GM21737 (cell line): ENCODE measurements at regions not wholly inside any gene's neighbourhood (a gene's known extent, or its start where the extent isn't known, plus 50 kb on each side); places are given as distances from the start of the nearest gene placed in this dataset.
"Not testable (repeated sequence)": the region's sequence is repeated elsewhere in the genome, so short reads cannot be mapped to it uniquely, and the experiment has no call there.

Experiments used
- ATAC-seq: cut with Tn5 transposase; IDR thresholded peaks from one replicate; pipeline ENCODE4 v1.9.1; 2021; ENCODE audit warnings: mild to moderate bottlenecking, moderate library complexity; ENCODE audit not compliant: unreplicated experiment

DNA sequence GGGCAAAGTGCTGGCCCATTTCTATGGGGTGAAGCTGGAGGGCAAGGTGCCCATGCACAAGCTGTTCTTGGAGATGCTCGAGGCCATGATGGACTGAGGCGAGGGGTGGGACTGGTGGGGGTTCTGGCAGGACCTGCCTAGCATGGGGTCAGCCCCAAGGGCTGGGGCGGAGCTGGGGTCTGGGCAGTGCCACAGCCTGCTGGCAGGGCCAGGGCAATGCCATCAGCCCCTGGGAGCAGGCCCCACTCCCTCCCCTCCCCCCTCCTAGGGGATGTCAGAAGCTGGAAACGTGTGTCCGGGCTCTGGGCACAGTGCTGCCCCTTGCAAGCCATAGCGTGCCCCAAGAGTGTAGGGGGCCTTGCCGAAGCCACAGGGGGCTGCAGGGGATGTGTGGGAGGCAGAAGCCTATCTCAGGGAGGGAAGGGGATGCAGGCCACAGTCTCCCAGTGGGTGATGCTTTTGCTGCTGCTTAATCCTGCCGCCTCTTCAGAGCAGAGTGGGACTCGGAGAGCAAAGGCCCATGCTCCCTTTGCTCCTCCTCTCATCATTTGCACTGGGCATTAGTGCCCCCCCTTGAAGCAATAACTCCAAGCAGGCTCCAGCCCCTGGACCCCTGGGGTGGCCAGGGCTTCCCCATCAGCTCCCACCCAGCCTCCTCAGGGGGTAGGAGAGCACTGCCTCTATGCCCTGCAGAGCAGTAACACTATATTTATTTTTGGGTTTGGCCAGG, 85.2 kb downstream of the MRPL57 start:
- ATAC-seq, result not testable (repeated sequence)

DNA sequence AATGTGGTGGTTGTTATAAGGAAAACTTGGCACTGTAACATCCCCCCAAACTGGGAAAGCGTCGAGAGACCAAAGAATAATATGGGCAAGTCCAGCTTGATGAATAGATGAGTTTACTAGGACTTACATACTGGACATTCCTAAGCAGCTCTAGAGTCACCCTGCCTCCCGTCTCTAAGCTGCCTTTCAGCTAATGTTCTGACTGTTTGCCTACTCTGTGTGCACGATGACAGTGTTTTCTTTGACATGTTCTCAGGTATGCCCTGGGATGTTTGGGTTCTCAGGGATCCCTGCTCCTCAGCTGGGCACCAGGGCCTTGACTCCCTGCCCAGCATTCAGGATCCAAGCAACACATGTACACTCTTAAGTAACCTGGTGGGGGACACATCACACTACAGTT, 87.5 kb downstream of the MRPL57 start:
- ATAC-seq, result not testable (repeated sequence)

DNA sequence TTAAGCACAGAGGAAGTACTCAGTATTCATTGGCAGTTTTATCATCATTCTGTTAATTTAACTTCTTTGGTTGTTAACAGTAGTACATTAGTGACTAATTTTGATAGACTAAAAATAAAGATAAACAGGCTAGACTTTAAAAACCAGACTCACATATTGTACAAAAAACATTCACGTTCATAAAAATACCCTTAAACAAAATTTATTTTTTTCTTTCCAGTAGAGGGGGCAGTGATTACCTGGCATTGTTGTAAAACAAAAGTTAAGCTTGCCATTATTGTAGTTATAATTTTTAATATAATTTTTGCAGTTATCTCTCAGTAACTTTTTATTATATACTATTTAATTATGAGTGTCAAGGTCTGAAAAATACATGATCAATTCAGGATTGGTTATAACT, 92.0 kb downstream of the MRPL57 start:
- not testable (repeated sequence) for ATAC-seq

GRCh38 chr13:21272439-21272838, 96.0 kb downstream of the MRPL57 start:
- ATAC-seq, result not testable (repeated sequence)

- not testable (repeated sequence) for ATAC-seq
Measured at GRCh38 chr13:21274457-21274856, 98.0 kb downstream of the MRPL57 start.

DNA sequence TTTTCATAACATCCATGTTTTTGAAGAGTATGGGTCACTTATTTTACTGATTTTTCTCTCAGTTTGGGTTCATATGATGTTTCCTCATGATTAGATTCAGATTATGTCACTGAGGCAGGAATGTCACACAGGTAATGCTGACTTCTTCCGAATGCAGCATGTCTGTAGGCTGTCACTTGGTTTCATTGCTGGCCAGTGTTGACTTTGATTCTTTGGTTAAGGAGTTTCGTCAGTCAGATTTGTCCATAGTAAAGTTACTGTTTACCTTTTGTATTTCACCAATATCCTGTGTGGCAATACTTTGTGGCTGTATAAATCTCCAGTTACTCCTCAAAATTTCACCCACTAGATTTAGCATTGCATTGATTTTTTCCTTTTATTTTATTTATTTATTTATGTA, 105.6 kb downstream of the MRPL57 start:
- no peak for ATAC-seq

GRCh38 chr13:21287331-21287907, 111.0 kb downstream of the MRPL57 start:
- no peak for ATAC-seq

DNA sequence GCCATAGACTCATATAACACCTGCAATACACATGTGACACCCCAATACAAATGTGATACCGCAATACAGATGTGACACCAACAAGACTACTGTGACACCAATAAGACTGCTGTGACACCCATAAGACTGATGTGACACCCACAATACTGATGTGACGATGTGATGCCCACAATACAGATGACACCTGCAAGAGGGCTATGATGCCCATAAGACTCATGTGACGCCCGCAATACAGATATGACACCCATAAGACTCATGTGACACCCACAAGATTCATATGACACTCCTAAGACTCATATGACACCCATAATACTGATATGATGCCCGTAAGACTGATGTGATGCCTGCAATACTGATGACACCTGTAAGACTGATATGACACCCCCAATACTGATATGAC, 113.0 kb downstream of the MRPL57 start:
- ATAC-seq, result no peak

- not testable (repeated sequence) for ATAC-seq
Measured at GRCh38 chr13:21290442-21291002, 114.1 kb downstream of the MRPL57 start.

DNA sequence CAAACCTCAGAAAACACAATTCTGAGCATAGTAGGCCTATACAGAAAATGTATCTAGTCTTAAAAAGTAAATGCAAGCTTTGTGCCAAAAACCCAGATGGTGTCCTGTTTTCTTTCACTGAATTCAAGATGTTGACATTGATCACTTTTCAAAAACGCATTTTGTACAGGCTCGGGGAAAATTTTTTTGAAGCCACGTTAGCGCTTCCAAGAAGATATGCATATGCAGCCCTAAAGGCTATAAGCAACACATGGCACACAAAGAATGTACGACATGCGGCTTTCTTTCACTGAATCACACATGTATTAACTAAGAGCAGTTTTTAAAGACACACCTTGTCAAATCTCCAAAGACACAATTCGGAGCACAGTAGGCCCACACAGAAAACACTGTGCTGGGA, 115.4 kb downstream of the MRPL57 start:
- ATAC-seq, result no peak

DNA sequence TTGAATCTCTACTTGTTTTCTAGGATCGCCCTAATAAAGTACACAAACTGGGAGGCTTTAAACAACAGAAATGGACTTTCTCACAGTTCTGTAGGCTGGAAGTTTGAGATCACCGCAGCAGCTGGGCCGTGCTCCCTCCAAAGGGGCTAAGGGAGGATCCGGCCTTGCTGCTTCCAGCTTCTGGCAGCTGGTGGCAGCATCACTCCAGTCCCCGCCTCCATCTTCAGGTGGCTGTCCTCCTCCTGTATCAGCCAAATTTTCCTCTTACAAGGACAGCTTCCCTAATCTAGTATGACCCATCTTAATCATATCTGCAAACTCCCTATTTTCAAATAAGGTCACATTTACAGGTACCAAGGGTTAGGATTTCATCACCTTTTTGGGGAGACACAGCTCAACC, 120.5 kb downstream of the MRPL57 start:
- not testable (repeated sequence) for ATAC-seq

DNA sequence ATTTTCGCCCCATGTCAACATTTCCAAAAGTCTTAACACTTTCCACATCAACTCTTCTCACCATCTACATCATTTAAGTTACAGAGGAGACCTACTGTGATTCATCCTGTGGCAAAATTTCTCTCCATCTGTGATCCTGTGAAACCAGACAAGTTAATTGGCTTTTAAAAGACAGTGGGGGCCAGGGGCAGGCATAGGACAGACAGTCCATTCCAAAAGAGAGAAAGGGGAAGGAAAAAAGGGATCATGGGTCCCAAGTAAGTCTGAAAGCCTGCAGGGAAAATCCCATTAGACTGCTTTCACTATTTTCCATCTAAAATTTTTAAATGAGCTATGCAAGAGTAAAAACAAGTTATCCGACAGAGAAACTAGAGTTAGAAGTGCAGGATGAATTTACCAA, 121.0 kb downstream of the MRPL57 start:
- no peak for ATAC-seq

DNA sequence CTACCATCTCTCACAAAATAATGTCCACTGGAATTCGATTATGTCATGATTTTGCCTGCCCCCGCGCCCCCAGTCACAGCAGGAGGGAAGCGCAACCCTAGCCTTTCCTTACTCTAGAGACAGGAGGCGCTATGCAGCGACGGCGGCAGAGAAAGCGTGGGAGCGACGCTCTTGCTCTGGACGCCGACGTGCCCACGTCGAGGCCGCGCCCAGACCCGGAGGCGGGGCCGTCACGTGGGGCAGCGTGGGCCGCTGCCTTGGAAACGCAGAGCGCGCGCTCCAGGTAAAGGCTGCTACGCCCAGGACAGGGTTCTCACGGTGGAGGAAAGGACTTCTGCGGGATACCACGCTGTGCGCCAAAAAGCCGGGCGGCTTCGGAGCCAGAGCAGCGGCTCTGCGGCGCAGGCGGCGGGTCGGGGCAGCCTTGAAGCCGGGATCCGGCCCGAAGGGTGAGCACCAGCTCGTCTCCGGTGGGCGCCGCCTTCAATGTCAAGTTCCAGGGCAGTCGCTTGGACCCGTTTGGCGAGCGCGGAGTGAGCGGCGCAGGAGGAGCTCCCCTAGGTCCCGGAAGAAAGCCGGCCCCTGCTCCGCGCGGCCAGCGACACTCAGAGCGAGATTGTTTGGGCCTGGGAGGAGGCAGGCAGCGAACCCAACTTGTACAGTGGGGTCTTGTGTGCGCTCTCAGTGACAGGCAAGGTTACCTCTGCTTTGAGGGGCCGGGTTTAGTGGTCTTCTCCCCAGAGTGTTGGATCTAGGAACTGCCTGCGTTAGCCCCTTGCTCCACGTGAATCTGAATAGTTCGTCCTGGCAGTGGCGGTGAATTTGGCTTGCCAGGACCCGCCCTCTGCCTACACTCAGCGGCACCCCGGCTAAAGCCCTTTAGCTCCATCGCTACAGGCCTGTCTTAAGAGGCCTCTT, 121.7 kb downstream of the MRPL57 start:
- peak; percentile 91 for ATAC-seq

- ATAC-seq, result no peak
Measured at GRCh38 chr13:21304256-21304655, 127.8 kb downstream of the MRPL57 start.

- ATAC-seq, result not testable (repeated sequence)
Measured at GRCh38 chr13:21306300-21307073, 130.0 kb downstream of the MRPL57 start.

DNA sequence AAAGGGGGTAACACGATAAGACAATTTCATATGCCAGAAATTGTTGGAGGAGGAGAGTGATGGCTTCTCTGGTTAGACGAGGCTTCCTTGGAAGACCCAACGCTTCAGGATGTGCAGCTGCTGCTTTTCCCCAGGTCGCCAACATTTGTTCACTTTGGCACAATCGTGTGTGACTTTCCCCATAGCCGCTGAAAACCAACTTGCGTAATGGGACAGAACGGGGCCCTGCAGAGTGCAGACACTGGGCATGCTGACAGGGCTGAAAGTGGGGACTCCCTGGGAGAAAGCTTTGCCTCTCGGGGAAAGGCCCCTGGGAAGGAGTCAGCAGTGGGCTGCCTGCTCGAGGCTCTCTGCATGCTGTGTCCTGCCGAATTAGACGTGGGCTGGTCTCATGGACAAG, 130.7 kb downstream of the MRPL57 start:
- ATAC-seq, result not testable (repeated sequence)

- no peak for ATAC-seq
Measured at GRCh38 chr13:21308906-21309305, 132.4 kb downstream of the MRPL57 start.

GRCh38 chr13:21309542-21310172, 133.2 kb downstream of the MRPL57 start:
- no peak for ATAC-seq

- no peak for ATAC-seq
Measured at GRCh38 chr13:21310220-21310619, 133.8 kb downstream of the MRPL57 start.

DNA sequence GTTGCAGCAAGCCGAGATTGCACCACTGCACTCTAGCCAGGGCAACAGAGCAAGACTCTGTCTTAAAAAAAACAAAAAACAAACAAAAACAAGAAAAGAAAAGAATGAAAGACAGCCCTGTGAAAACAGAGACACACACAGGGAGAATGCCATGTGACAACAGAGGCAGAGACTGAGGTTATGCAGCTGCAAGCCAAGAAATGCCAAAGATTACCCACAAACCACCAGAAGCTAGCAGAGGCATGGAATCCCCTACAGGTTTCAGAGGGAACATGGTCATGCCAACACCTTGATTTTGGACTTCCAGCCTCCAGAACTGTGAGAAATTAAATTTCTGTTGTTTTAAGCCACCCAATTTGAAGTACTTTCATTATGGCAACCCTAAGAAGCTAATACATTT, 138.5 kb downstream of the MRPL57 start:
- ATAC-seq, result not testable (repeated sequence)
